ENCODE measurements at regions not wholly inside any gene's neighbourhood (a gene's known extent, or its start where the extent isn't known, plus 50 kb on each side); places are given as distances from the start of the nearest gene placed in this dataset.

- Histone ChIP-seq H3K4me3 (no peak overlapping the region), H3K9ac (no peak overlapping the region), H3F3A (ENCODE audit: insufficient read depth) (peaks cover 21% of the 10 kb centered on the region), H3K9me3 (ENCODE audit: low read depth) (no peaks in the 10 kb centered on the region), H3K4me1 (ENCODE audit: insufficient read depth) (peaks cover 15% of the 10 kb centered on the region; the same call in 1 of the 2 replicates), H3K9me2 (ENCODE audit: insufficient read depth) (no peaks in the 10 kb centered on the region), H2AFZ (no peak overlapping the region), H4K20me1 (ENCODE audit: insufficient read depth) (peaks cover 26% of the 10 kb centered on the region), H3K27me3 (replicated peaks; ENCODE audit: insufficient read depth) (no peaks in the 10 kb centered on the region), H3K36me3 (ENCODE audit: low read depth) (no peaks in the 10 kb centered on the region), H3K4me2 (ENCODE audit: unreplicated experiment) (no peak overlapping the region), H3K27ac (no peak overlapping the region), H3K79me2 (ENCODE audit: insufficient read depth) (peaks cover 100% of the 10 kb centered on the region)
- in situ Hi-C loops (cut with MboI), result no loop called here
- DNase-seq, result no peak
- no peak for TF ChIP-seq EZH2phosphoT487 (IDR thresholded peaks at IDR 0.05; ENCODE audit: insufficient read depth, low read depth)
- no peak for TF ChIP-seq EZH2 (IDR thresholded peaks at IDR 0.05; ENCODE audit: insufficient read depth, poor library complexity, severe bottlenecking)
- 93 to 97% methylated on average over 9 of the region's 9 CpGs for WGBS, 2 experiments (ENCODE audit: low coverage in 1 of 2, low lambda C conversion rate in 2 of 2, missing lambda C conversion rate in 2 of 2)
Measured at GRCh38 chr1:201673093-201673492, 134.2 kb downstream of the NAV1 start.

- in situ Hi-C loops (cut with MboI), result no loop called here
- Histone ChIP-seq H3K79me2 (ENCODE audit: insufficient read depth) (peaks cover 100% of the 10 kb centered on the region), H3K9me3 (ENCODE audit: low read depth) (no peaks in the 10 kb centered on the region), H3K36me3 (ENCODE audit: low read depth) (no peaks in the 10 kb centered on the region), H3K27ac (no peak overlapping the region), H2AFZ (no peak overlapping the region), H3K4me3 (no peak overlapping the region), H3K4me1 (ENCODE audit: insufficient read depth) (peaks cover 22% of the 10 kb centered on the region), H3K27me3 (replicated peaks; ENCODE audit: insufficient read depth) (no peaks in the 10 kb centered on the region), H3F3A (ENCODE audit: insufficient read depth) (peaks cover 18% of the 10 kb centered on the region), H3K9me2 (ENCODE audit: insufficient read depth) (no peaks in the 10 kb centered on the region), H4K20me1 (ENCODE audit: insufficient read depth) (peaks cover 22% of the 10 kb centered on the region), H3K9ac (no peak overlapping the region), H3K4me2 (ENCODE audit: unreplicated experiment) (no peak overlapping the region)
- 94 to 99% methylated on average over 5 of the region's 5 CpGs for WGBS, 2 experiments (ENCODE audit: low coverage in 1 of 2, low lambda C conversion rate in 2 of 2, missing lambda C conversion rate in 2 of 2)
- TF ChIP-seq EZH2 (IDR thresholded peaks at IDR 0.05; ENCODE audit: insufficient read depth, poor library complexity, severe bottlenecking) (no peak), EZH2phosphoT487 (IDR thresholded peaks at IDR 0.05; ENCODE audit: insufficient read depth, low read depth) (no peak)
- DNase-seq, result no peak
Measured at GRCh38 chr1:201673915-201674314, 135.0 kb downstream of the NAV1 start.

- H4K20me1 ChIP-seq (ENCODE audit: insufficient read depth), result peaks cover 22% of the 10 kb centered on the region
- H3K27me3 ChIP-seq (replicated peaks; ENCODE audit: insufficient read depth), result no peaks in the 10 kb centered on the region
- H3K79me2 ChIP-seq (ENCODE audit: insufficient read depth), result peaks cover 100% of the 10 kb centered on the region
- DNase-seq, result no peak
- in situ Hi-C loops (cut with MboI), result no loop called here
- peaks cover 22% of the 10 kb centered on the region for H3K4me1 ChIP-seq (ENCODE audit: insufficient read depth)
- TF ChIP-seq EZH2phosphoT487 (IDR thresholded peaks at IDR 0.05; ENCODE audit: insufficient read depth, low read depth) (no peak), EZH2 (IDR thresholded peaks at IDR 0.05; ENCODE audit: insufficient read depth, poor library complexity, severe bottlenecking) (no peak)
- no peaks in the 10 kb centered on the region for H3K9me3 ChIP-seq (ENCODE audit: low read depth)
- H3K9ac ChIP-seq, result no peak overlapping the region
- H3K4me3 ChIP-seq, result no peak overlapping the region
- H3K9me2 ChIP-seq (ENCODE audit: insufficient read depth), result no peaks in the 10 kb centered on the region
- no peak overlapping the region for H3K4me2 ChIP-seq (ENCODE audit: unreplicated experiment)
- H2AFZ ChIP-seq, result no peak overlapping the region
- peaks cover 19% of the 10 kb centered on the region for H3F3A ChIP-seq (ENCODE audit: insufficient read depth)
- H3K27ac ChIP-seq, result 0 out of 2 replicates have a peak overlapping the region, but pooled peaks have one; percentile 2
- WGBS, 2 experiments (ENCODE audit: low coverage in 1 of 2, low lambda C conversion rate in 2 of 2, missing lambda C conversion rate in 2 of 2), result 89 to 90% methylated on average over 5 of the region's 5 CpGs
- H3K36me3 ChIP-seq (ENCODE audit: low read depth), result 0 out of 2 replicates have a peak, but pooled peaks cover 4% of the 10 kb centered on the region
Measured at GRCh38 chr1:201675143-201675542, 136.2 kb downstream of the NAV1 start.

- Histone ChIP-seq H2AFZ (no peak overlapping the region), H3K27ac (peak overlapping the region; percentile 31)
Measured at GRCh38 chr1:201676197-201676596, 137.3 kb downstream of the NAV1 start.

GRCh38 chr1:201676641-201677040, 137.7 kb downstream of the NAV1 start:
- Histone ChIP-seq H3K4me1 (ENCODE audit: insufficient read depth) (peaks cover 22% of the 10 kb centered on the region), H3F3A (ENCODE audit: insufficient read depth) (peaks cover 28% of the 10 kb centered on the region), H4K20me1 (ENCODE audit: insufficient read depth) (peaks cover 23% of the 10 kb centered on the region), H3K36me3 (ENCODE audit: low read depth) (0 out of 2 replicates have a peak, but pooled peaks cover 4% of the 10 kb centered on the region), H2AFZ (no peak overlapping the region), H3K4me2 (ENCODE audit: unreplicated experiment) (no peak overlapping the region), H3K9ac (no peak overlapping the region), H3K4me3 (no peak overlapping the region), H3K9me3 (ENCODE audit: low read depth) (no peaks in the 10 kb centered on the region), H3K27ac (peak overlapping the region; percentile 31; the same call in 1 of the 2 replicates), H3K9me2 (ENCODE audit: insufficient read depth) (no peaks in the 10 kb centered on the region), H3K79me2 (ENCODE audit: insufficient read depth) (peaks cover 100% of the 10 kb centered on the region), H3K27me3 (replicated peaks; ENCODE audit: insufficient read depth) (no peaks in the 10 kb centered on the region)
- DNase-seq, result no peak
- TF ChIP-seq EZH2phosphoT487 (IDR thresholded peaks at IDR 0.05; ENCODE audit: insufficient read depth, low read depth), result no peak
- no peak for TF ChIP-seq EZH2 (IDR thresholded peaks at IDR 0.05; ENCODE audit: insufficient read depth, poor library complexity, severe bottlenecking)
- 86 to 93% methylated on average over 4 of the region's 4 CpGs for WGBS, 2 experiments (ENCODE audit: low coverage in 1 of 2, low lambda C conversion rate in 2 of 2, missing lambda C conversion rate in 2 of 2)
- in situ Hi-C loops (cut with MboI), result no loop called here

More at GRCh38 chr1:201676197-201676596, 137.3 kb downstream of the NAV1 start:
- Histone ChIP-seq H3K9me2 (ENCODE audit: insufficient read depth) (no peaks in the 10 kb centered on the region), H3K36me3 (ENCODE audit: low read depth) (0 out of 2 replicates have a peak, but pooled peaks cover 4% of the 10 kb centered on the region), H3K9ac (0 out of 2 replicates have a peak overlapping the region, but pooled peaks have one; percentile 11), H3K4me1 (ENCODE audit: insufficient read depth) (peaks cover 22% of the 10 kb centered on the region), H3K9me3 (ENCODE audit: low read depth) (no peaks in the 10 kb centered on the region), H3K27me3 (replicated peaks; ENCODE audit: insufficient read depth) (no peaks in the 10 kb centered on the region), H3K79me2 (ENCODE audit: insufficient read depth) (peaks cover 100% of the 10 kb centered on the region), H3F3A (ENCODE audit: insufficient read depth) (peaks cover 24% of the 10 kb centered on the region), H3K4me2 (ENCODE audit: unreplicated experiment) (no peak overlapping the region), H3K4me3 (no peak overlapping the region), H4K20me1 (ENCODE audit: insufficient read depth) (peaks cover 21% of the 10 kb centered on the region)
- peak; percentile 47 for DNase-seq
- no peak for TF ChIP-seq EZH2phosphoT487 (IDR thresholded peaks at IDR 0.05; ENCODE audit: insufficient read depth, low read depth)
- in situ Hi-C loops (cut with MboI), result no loop called here
- 20 to 33% methylated on average over 4 of the region's 4 CpGs for WGBS, 2 experiments (ENCODE audit: low coverage in 1 of 2, low lambda C conversion rate in 2 of 2, missing lambda C conversion rate in 2 of 2)

All from GM23248 (cell line).